WTC11 (cell line): ENCODE measurements at regions not wholly inside any gene's neighbourhood (a gene's known extent, or its start where the extent isn't known, plus 50 kb on each side); places are given as distances from the start of the nearest gene placed in this dataset.
A peak's percentile ranks its signal among the peaks of the same experiment; 100 is the strongest.

Source experiments
- ATAC-seq: fragments of 200-7000 bp; cut with Tn5 transposase; 2 replicates; pipeline ENCODE4 v1.10.0; 2021; ENCODE audit warnings: mild to moderate bottlenecking, moderate library complexity
- CTCF ChIA-PET: fragments of 300-600 bp; sonication (Branson Sonifier 250); formaldehyde crosslinking; loops from one replicate; lab custom pipeline; 2021; ENCODE audit warnings: antibody characterized with exemption; lab: Charles Lee
- POLR2A ChIA-PET: fragments of 350-600 bp; sonication (Branson Sonifier 250); formaldehyde crosslinking; loops from one replicate; lab custom pipeline; 2021; ENCODE audit warnings: antibody characterized with exemption; lab: Charles Lee
- DNase-seq: peaks from one replicate; pipeline ENCODE4 v3.0.0; 2021; ENCODE audit warnings: low spot score
- H3K27ac Mint-ChIP-seq: 2 replicates; pipeline ENCODE4 v1.8.0; 2021; ENCODE audit warnings: mixed read lengths
- H3K27me3 Mint-ChIP-seq: 2 replicates; pipeline ENCODE4 v1.8.0; 2021; ENCODE audit warnings: low read depth, mild to moderate bottlenecking, moderate library complexity, mixed read lengths
- H3K36me3 Mint-ChIP-seq: 2 replicates; pipeline ENCODE4 v1.8.0; 2021; ENCODE audit warnings: mixed read lengths
- H3K4me1 Mint-ChIP-seq: 2 replicates; pipeline ENCODE4 v1.8.0; 2022; ENCODE audit warnings: mixed read lengths
- H3K4me3 Mint-ChIP-seq: 2 replicates; pipeline ENCODE4 v1.8.0; 2021; ENCODE audit warnings: mild to moderate bottlenecking, moderate library complexity, mixed read lengths
- H3K9me3 Mint-ChIP-seq: 2 replicates; pipeline ENCODE4 v1.8.0; 2021; ENCODE audit warnings: mixed read lengths
- ARID4B ChIP-seq: sonication (generic); formaldehyde crosslinking; IDR thresholded peaks from 2 replicates; pipeline ENCODE4 v1.8.0; 2023; ENCODE audit warnings: missing genetic modification reagents, mild to moderate bottlenecking, borderline replicate concordance
- ATF3 ChIP-seq: sonication (generic); formaldehyde crosslinking; conservative IDR thresholded peaks from 2 replicates; pipeline ENCODE4 v1.8.1; 2022; ENCODE audit warnings: mild to moderate bottlenecking, missing genetic modification reagents
- CDX4 ChIP-seq: fragments of 250-450 bp; sonication (Bioruptor Pico); IDR thresholded peaks from 2 replicates; pipeline ENCODE4 v1.9.0; 2021; ENCODE audit warnings: moderate library complexity, mild to moderate bottlenecking, inconsistent platforms, borderline replicate concordance
- E2F1 ChIP-seq: sonication (generic); formaldehyde crosslinking; IDR thresholded peaks from 2 replicates; pipeline ENCODE4 v1.8.0; 2022; ENCODE audit warnings: mild to moderate bottlenecking, missing genetic modification reagents
- ELF4 ChIP-seq: sonication (generic); formaldehyde crosslinking; IDR thresholded peaks from 2 replicates; pipeline ENCODE4 v1.8.1; 2022; ENCODE audit warnings: low read depth, mild to moderate bottlenecking, moderate library complexity, missing genetic modification reagents
- FOXJ3 ChIP-seq: sonication (generic); formaldehyde crosslinking; IDR thresholded peaks from 2 replicates; pipeline ENCODE4 v1.9.0; 2021; ENCODE audit warnings: missing genetic modification reagents, mild to moderate bottlenecking, borderline replicate concordance
- GABPB1 ChIP-seq: sonication (generic); formaldehyde crosslinking; IDR thresholded peaks from 2 replicates; pipeline ENCODE4 v1.8.1; 2023; ENCODE audit warnings: mild to moderate bottlenecking, missing genetic modification reagents
- JAZF1 ChIP-seq: fragments of 250-450 bp; sonication (Bioruptor Pico); IDR thresholded peaks from 2 replicates; pipeline ENCODE4 v1.9.0; 2021; ENCODE audit warnings: moderate library complexity, mild to moderate bottlenecking, inconsistent platforms
- NR3C1 ChIP-seq: sonication (generic); formaldehyde crosslinking; conservative IDR thresholded peaks from 2 replicates; pipeline ENCODE4 v1.8.1; 2023; ENCODE audit warnings: low read depth, mild to moderate bottlenecking, missing genetic modification reagents
- ZNF219 ChIP-seq: sonication (generic); formaldehyde crosslinking; IDR thresholded peaks from 2 replicates; pipeline ENCODE4 v1.8.0; 2023; ENCODE audit warnings: missing genetic modification reagents, mild to moderate bottlenecking, borderline replicate concordance
- ZNF232 ChIP-seq: sonication (generic); formaldehyde crosslinking; IDR thresholded peaks from 2 replicates; pipeline ENCODE4 v1.8.0; 2022; ENCODE audit warnings: mild to moderate bottlenecking, missing genetic modification reagents
- ZNF263 ChIP-seq: sonication (generic); formaldehyde crosslinking; IDR thresholded peaks from 2 replicates; pipeline ENCODE4 v1.8.1; 2022; ENCODE audit warnings: low read depth, mild to moderate bottlenecking, moderate library complexity, missing genetic modification reagents
- ZNF317 ChIP-seq: sonication (generic); formaldehyde crosslinking; IDR thresholded peaks from 2 replicates; pipeline ENCODE4 v1.8.1; 2023; ENCODE audit warnings: low read depth, mild to moderate bottlenecking, moderate library complexity, missing genetic modification reagents, borderline replicate concordance
- ZNF512 ChIP-seq: sonication (generic); formaldehyde crosslinking; IDR thresholded peaks from 2 replicates; pipeline ENCODE4 v1.8.1; 2022; ENCODE audit warnings: missing genetic modification reagents, borderline replicate concordance
- TF ChIP-seq, protein P1 (sequence below): fragments of 250-450 bp; sonication (Bioruptor Pico); IDR thresholded peaks from 2 replicates; pipeline ENCODE4 v1.9.0; 2021; ENCODE audit warnings: mild to moderate bottlenecking
- TF ChIP-seq, protein P2 (sequence below): sonication (generic); formaldehyde crosslinking; IDR thresholded peaks from 2 replicates; pipeline ENCODE4 v1.8.0; 2022; ENCODE audit warnings: mild to moderate bottlenecking, missing genetic modification reagents

DNA sequence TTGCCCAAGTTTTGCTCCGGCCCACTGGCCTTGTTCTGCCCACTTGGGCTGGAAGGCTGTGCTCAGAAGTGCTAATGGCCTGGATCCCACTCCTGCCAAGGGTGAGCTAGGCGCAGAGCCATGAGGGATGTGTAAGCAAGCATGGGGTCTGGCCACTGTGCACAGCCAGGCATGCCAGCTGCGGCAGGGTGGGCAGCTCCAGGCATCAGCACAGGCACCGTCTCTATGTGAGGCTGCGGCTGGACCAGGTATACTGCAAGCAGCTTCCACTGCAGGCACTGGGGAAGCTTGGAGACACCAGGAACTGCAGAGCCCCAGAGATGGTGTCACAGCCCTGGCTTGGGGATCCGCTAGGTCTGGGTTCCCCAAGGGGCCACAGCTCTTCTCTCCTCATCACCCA is 264.9 kb downstream of the LRIG3 start:
- H3K4me3 Mint-ChIP-seq = no peak overlapping the region
- H3K9me3 Mint-ChIP-seq = peaks cover 27% of the 10 kb centered on the region
- ChIA-PET POLR2A (no interaction called here), CTCF (no interaction called here)
- DNase-seq (no peak), ATAC-seq (no peak)
- no peaks in the 10 kb centered on the region for H3K4me1 Mint-ChIP-seq
- H3K36me3 Mint-ChIP-seq = peaks cover 17% of the 10 kb centered on the region
- H3K27me3 Mint-ChIP-seq = no peaks in the 10 kb centered on the region
- no peak overlapping the region for H3K27ac Mint-ChIP-seq
- no peak for TF ChIP-seq GABPB1
- TF ChIP-seq E2F1 (CRISPR knock-in tag) = no peak
- TF ChIP-seq ZNF219 (CRISPR knock-in tag) = no peak
- TF ChIP-seq ZNF232 (CRISPR knock-in tag) = no peak

DNA sequence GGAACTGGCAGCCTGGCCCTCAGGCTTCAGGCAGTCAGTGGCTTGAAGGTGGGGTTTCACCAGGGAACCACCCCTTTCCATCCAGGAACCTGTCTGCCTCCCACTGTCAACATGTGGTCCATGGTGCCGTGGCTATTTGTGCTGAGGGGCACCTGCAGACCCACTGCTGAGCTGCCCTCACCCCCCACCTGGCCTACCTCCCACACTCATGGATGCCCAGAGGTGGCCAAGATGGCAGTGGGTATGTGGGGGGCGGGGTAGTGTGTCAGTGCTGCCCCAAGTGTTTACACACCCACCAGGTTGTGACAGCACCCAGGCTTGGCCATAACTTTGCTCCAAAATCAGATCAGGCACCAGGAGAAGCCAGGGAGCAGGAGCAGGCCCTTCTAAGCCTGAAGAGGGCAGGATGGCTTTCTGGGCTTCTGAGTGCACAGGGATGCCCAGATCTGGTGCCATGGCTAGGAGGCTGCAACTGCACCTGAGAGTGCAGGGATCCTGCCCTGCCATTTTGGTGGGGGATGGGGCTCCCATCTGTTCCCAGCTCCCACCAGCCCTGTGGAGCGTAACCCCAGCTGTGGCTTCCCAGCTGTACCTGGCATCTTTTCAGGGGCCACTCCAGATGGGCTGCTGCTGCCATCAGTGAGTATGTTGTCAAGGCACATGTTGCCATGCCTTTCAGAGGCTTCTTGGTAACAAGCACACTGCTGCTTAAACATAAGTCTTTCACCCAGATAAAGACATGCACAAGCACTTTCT is 263.9 kb downstream of the LRIG3 start:
- Mint-ChIP-seq H3K4me3 (no peak overlapping the region), H3K27me3 (no peaks in the 10 kb centered on the region), H3K27ac (no peak overlapping the region), H3K9me3 (peaks cover 32% of the 10 kb centered on the region), H3K36me3 (peaks cover 17% of the 10 kb centered on the region), H3K4me1 (no peaks in the 10 kb centered on the region)
- POLR2A ChIA-PET = no interaction called here
- TF ChIP-seq, protein P1, sequence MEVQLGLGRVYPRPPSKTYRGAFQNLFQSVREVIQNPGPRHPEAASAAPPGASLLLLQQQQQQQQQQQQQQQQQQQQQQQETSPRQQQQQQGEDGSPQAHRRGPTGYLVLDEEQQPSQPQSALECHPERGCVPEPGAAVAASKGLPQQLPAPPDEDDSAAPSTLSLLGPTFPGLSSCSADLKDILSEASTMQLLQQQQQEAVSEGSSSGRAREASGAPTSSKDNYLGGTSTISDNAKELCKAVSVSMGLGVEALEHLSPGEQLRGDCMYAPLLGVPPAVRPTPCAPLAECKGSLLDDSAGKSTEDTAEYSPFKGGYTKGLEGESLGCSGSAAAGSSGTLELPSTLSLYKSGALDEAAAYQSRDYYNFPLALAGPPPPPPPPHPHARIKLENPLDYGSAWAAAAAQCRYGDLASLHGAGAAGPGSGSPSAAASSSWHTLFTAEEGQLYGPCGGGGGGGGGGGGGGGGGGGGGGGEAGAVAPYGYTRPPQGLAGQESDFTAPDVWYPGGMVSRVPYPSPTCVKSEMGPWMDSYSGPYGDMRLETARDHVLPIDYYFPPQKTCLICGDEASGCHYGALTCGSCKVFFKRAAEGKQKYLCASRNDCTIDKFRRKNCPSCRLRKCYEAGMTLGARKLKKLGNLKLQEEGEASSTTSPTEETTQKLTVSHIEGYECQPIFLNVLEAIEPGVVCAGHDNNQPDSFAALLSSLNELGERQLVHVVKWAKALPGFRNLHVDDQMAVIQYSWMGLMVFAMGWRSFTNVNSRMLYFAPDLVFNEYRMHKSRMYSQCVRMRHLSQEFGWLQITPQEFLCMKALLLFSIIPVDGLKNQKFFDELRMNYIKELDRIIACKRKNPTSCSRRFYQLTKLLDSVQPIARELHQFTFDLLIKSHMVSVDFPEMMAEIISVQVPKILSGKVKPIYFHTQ (CRISPR knock-in tag) = no peak
- no peak for TF ChIP-seq JAZF1 (CRISPR knock-in tag)
- no peak for TF ChIP-seq CDX4 (CRISPR knock-in tag)
- DNase-seq (no peak), ATAC-seq (no peak)
- CTCF ChIA-PET = no interaction called here

DNA sequence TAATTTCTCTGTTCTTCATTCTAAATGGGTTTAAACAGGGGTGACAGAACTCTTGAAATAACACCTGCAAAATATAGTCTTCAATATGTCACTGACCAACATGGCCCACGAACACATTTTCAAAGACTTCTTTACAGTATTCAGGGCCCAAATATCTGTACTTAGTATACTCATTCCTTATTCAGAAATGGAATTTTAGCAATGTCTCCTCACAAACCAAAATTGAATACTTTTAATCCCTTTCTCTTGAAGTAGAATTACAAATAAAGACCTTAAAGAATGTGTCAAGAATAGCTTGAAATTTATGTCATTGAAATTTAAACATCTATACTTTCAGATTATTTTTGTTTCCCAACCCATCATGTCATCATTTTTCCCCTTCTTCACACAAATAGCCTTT is 263.1 kb downstream of the LRIG3 start:
- Mint-ChIP-seq H3K9me3 (peaks cover 35% of the 10 kb centered on the region), H3K4me1 (no peaks in the 10 kb centered on the region), H3K36me3 (peaks cover 17% of the 10 kb centered on the region), H3K27me3 (no peaks in the 10 kb centered on the region), H3K4me3 (no peak overlapping the region), H3K27ac (no peak overlapping the region)
- ChIA-PET CTCF (no interaction called here), POLR2A (no interaction called here)
- DNase-seq (no peak), ATAC-seq (no peak)
- TF ChIP-seq, protein P2, sequence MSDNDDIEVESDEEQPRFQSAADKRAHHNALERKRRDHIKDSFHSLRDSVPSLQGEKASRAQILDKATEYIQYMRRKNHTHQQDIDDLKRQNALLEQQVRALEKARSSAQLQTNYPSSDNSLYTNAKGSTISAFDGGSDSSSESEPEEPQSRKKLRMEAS (CRISPR knock-in tag) = no peak

DNA sequence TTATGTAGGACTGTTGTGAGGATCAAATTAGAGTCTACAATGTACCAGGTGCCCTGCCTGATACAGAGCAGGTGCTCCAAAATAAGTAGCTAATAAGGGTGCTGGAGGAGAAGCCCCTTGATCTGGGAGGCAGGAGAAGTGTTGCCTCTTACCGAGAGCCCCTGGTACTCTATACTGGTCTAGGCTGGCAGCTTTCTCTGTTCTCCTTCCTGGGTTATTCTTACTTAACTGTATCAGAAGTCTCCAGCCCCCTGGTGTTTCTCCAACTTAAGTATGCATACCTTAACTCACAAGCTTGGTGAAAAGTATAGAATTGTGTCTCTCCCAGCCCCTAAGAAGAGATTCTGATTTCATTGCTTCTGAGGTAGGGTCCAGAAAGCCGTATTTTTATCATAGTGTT is 254.9 kb downstream of the LRIG3 start:
- H3K27ac Mint-ChIP-seq = no peak overlapping the region
- H3K27me3 Mint-ChIP-seq = no peaks in the 10 kb centered on the region
- ChIA-PET POLR2A (no interaction called here), CTCF (no interaction called here)
- H3K4me3 Mint-ChIP-seq = no peak overlapping the region
- peaks cover 8% of the 10 kb centered on the region for H3K9me3 Mint-ChIP-seq
- H3K4me1 Mint-ChIP-seq = peaks cover 2% of the 10 kb centered on the region
- no peaks in the 10 kb centered on the region for H3K36me3 Mint-ChIP-seq
- ATAC-seq (peak; percentile 70), DNase-seq (no peak)
- no peak for TF ChIP-seq ELF4 (CRISPR knock-in tag)
- no peak for TF ChIP-seq NR3C1
- TF ChIP-seq ZNF317 (CRISPR knock-in tag) = no peak
- no peak for TF ChIP-seq ARID4B (CRISPR knock-in tag)
- no peak for TF ChIP-seq ZNF263
- TF ChIP-seq ZNF512 = no peak
- no peak for TF ChIP-seq FOXJ3 (CRISPR knock-in tag)
- no peak for TF ChIP-seq ATF3
